Panc1 (cell line): ENCODE measurements at regions not wholly inside any gene's neighbourhood (a gene's known extent, or its start where the extent isn't known, plus 50 kb on each side); places are given as distances from the start of the nearest gene placed in this dataset.
"Not testable (repeated sequence)": the region's sequence is repeated elsewhere in the genome, so short reads cannot be mapped to it uniquely, and the experiment has no call there.

Experiments used
- ATAC-seq: fragments of 200-7000 bp; cut with Tn5 transposase; 2 replicates; pipeline ENCODE4 v1.9.1; 2020; ENCODE audit warnings: mild to moderate bottlenecking, moderate library complexity
- BruUV-seq: library from RNA; stranded (reverse); fragments of 400-500 nt; replicated peaks from 2 replicates; lab custom pipeline; 2021; lab: Mats Ljungman, UMichigan
- CTCF ChIA-PET: fragments of 300-600 bp; sonication (Branson Sonifier 250); formaldehyde crosslinking; loops from one replicate; lab custom pipeline; 2022; ENCODE audit warnings: antibody characterized with exemption; lab: Charles Lee
- POLR2A ChIA-PET: fragments of 300-600 bp; sonication (Branson Sonifier 250); formaldehyde crosslinking; loops from one replicate; lab custom pipeline; 2022; ENCODE audit warnings: antibody characterized with exemption; lab: Charles Lee
- DNase-seq: peaks from one replicate; pipeline ENCODE4 v3.0.0-alpha.2; 2010; ENCODE audit warnings: low read depth, low spot score
- H3K27ac ChIP-seq: 2 replicates; pipeline ENCODE4 v1.5.1; 2011; ENCODE audit warnings: mild to moderate bottlenecking, low read length, inconsistent platforms
- H3K27me3 ChIP-seq: fragments of 200-500 bp; sonication (Bioruptor generic); 2 replicates; pipeline ENCODE4 v1.6.0; 2014; ENCODE audit warnings: low read length, inconsistent platforms; ENCODE audit not compliant: control insufficient read depth, insufficient read depth
- H3K36me3 ChIP-seq: fragments of 200-500 bp; sonication (Bioruptor generic); 2 replicates; pipeline ENCODE4 v1.5.1; 2014; ENCODE audit warnings: inconsistent platforms, mild to moderate bottlenecking, low read length, moderate library complexity; ENCODE audit not compliant: control insufficient read depth, insufficient read depth
- H3K4me1 ChIP-seq: 2 replicates; pipeline ENCODE4 v1.5.1; 2011; ENCODE audit warnings: inconsistent platforms, mild to moderate bottlenecking, low read length, moderate library complexity; ENCODE audit not compliant: control insufficient read depth, insufficient read depth
- H3K4me3 ChIP-seq, 2 experiments: 2 replicates each; pipeline ENCODE4 v1.5.1; 2011 to 2012; ENCODE audit warnings: low read depth in 2 of 2, low read length in 2 of 2, mild to moderate bottlenecking in 2 of 2, inconsistent platforms in 1 of 2, moderate library complexity in 1 of 2
- H3K9me3 ChIP-seq: fragments of 200-500 bp; sonication (Bioruptor generic); 2 replicates; pipeline ENCODE4 v1.5.1; 2014; ENCODE audit warnings: low read depth, mild to moderate bottlenecking, inconsistent platforms, low read length, moderate library complexity; ENCODE audit not compliant: control insufficient read depth, insufficient read depth
- CTCF ChIP-seq: fragments of 450-650 bp; IDR thresholded peaks from 2 replicates; pipeline ENCODE4 v1.5.1; 2017; ENCODE audit warnings: mild to moderate bottlenecking
- POLR2AphosphoS5 ChIP-seq: IDR thresholded peaks from 2 replicates; pipeline ENCODE4 v1.6.1; 2012; ENCODE audit warnings: mild to moderate bottlenecking, low read depth, low read length, moderate library complexity
- REST ChIP-seq, 2 experiments: IDR thresholded peaks; 2 replicates each; pipeline ENCODE4 v1.6.1; 2011 to 2012; ENCODE audit warnings: low read depth in 2 of 2, control low read depth in 1 of 2, low read length in 1 of 2, mild to moderate bottlenecking in 1 of 2, moderate library complexity in 1 of 2; ENCODE audit not compliant: insufficient read depth in 1 of 2
- SIN3A ChIP-seq: IDR thresholded peaks from 2 replicates; pipeline ENCODE4 v1.6.1; 2012; ENCODE audit warnings: low read depth, mild to moderate bottlenecking, low read length, moderate library complexity, borderline replicate concordance; ENCODE audit not compliant: insufficient read depth
- TCF7L2 ChIP-seq: IDR thresholded peaks from 2 replicates; pipeline ENCODE4 v1.6.1; 2011; ENCODE audit warnings: mild to moderate bottlenecking, low read depth, low read length, inconsistent platforms
- in situ Hi-C: cut with HindIII; loops from 2 replicates; pipeline ENCODE4 v1.10.0; 2016; ENCODE audit warnings: low sequenced_read_pairs, low pct_unique_long_range_greater_than_20kb
- intact Hi-C: fragments of 100-400 bp; cut with micrococcal nuclease; formaldehyde crosslinking; loops from one replicate; pipeline ENCODE4 v1.10.0; 2022; ENCODE audit not compliant: unreplicated experiment

- POLR2A ChIA-PET, H3K4me1 ChIP-seq, BruUV-seq, in situ Hi-C loops, H3K27me3 ChIP-seq, H3K9me3 ChIP-seq, H3K4me3 ChIP-seq, ATAC-seq, H3K36me3 ChIP-seq, DNase-seq, CTCF ChIA-PET, intact Hi-C loops, H3K27ac ChIP-seq: not testable (repeated sequence)
Measured at GRCh38 chr5:20875726-20876125, 887.7 kb upstream of the CDH18 start.

GRCh38 chr5:20865892-20866291 lies 877.9 kb upstream of the CDH18 start:
- H3K27ac ChIP-seq, H3K4me1 ChIP-seq, DNase-seq, ATAC-seq, H3K4me3 ChIP-seq, in situ Hi-C loops, BruUV-seq, POLR2A ChIA-PET, H3K27me3 ChIP-seq, CTCF ChIA-PET, H3K9me3 ChIP-seq, intact Hi-C loops, H3K36me3 ChIP-seq: not testable (repeated sequence)

- in situ Hi-C loops (no loop called here), intact Hi-C loops (no loop called here)
- ChIA-PET POLR2A (no interaction called here), CTCF (no interaction called here)
- H3K4me1 ChIP-seq: no peaks in the 10 kb centered on the region
- no peak overlapping the region for H3K27ac ChIP-seq
- no TSS peak for BruUV-seq
- ATAC-seq (no peak), DNase-seq (no peak)
- H3K36me3 ChIP-seq: no peaks in the 10 kb centered on the region
- H3K9me3 ChIP-seq: peaks cover 5% of the 10 kb centered on the region; the same call in 1 of the 2 replicates
- H3K27me3 ChIP-seq: no peaks in the 10 kb centered on the region
- no peak overlapping the region for H3K4me3 ChIP-seq
- no peak; the same call in 1 of the 2 replicates for TF ChIP-seq CTCF
Measured at GRCh38 chr5:20833081-20833627, 845.2 kb upstream of the CDH18 start.

- Histone ChIP-seq H3K4me1 (no peaks in the 10 kb centered on the region), H3K36me3 (no peaks in the 10 kb centered on the region), H3K4me3 (no peak overlapping the region), H3K27me3 (no peaks in the 10 kb centered on the region), H3K27ac (no peak overlapping the region), H3K9me3 (peaks cover 5% of the 10 kb centered on the region; the same call in 1 of the 2 replicates)
- in situ Hi-C loops (no loop called here), intact Hi-C loops (no loop called here)
- DNase-seq (no peak), ATAC-seq (no peak)
- TF ChIP-seq SIN3A (no peak), CTCF (no peak), REST (IDR thresholded peaks at IDR 0.05; ENCODE audit: insufficient read depth in 1 of 2, low read depth in 2 of 2, low read length in 1 of 2) (no peak), TCF7L2 (no peak), POLR2AphosphoS5 (no peak)
- BruUV-seq: no TSS peak
- ChIA-PET CTCF (no interaction called here), POLR2A (no interaction called here)
Measured at GRCh38 chr5:20832204-20833080, 844.4 kb upstream of the CDH18 start.
